ENCODE measurements at regions not wholly inside any gene's neighbourhood (a gene's known extent, or its start where the extent isn't known, plus 50 kb on each side); places are given as distances from the start of the nearest gene placed in this dataset.

DNA sequence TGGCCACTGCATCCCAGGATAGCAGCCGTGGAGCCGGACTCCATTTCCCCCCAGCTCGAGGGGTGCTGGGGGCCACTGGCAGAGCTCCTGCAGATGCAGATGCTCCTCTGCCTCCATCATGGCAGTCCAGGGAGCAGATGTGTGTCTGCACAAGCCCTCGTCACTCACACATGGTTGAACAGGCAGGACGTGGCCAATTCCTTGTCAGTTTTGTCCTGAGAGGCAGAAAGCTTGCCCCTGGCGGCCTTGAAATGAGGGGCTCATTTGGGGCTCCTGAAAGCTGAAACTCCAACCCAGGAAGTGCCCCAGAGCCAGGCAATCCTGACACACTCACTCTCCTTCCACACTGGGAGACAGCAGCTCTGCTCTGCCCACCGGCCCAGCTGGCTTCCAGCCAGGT, 100.9 kb upstream of the C14orf180 start:
- TF ChIP-seq POLR2AphosphoS5 (IDR thresholded peaks at IDR 0.05) (no peak), POLR2A (IDR thresholded peaks at IDR 0.05) (no peak)
- TF ChIP-seq, protein P1, sequence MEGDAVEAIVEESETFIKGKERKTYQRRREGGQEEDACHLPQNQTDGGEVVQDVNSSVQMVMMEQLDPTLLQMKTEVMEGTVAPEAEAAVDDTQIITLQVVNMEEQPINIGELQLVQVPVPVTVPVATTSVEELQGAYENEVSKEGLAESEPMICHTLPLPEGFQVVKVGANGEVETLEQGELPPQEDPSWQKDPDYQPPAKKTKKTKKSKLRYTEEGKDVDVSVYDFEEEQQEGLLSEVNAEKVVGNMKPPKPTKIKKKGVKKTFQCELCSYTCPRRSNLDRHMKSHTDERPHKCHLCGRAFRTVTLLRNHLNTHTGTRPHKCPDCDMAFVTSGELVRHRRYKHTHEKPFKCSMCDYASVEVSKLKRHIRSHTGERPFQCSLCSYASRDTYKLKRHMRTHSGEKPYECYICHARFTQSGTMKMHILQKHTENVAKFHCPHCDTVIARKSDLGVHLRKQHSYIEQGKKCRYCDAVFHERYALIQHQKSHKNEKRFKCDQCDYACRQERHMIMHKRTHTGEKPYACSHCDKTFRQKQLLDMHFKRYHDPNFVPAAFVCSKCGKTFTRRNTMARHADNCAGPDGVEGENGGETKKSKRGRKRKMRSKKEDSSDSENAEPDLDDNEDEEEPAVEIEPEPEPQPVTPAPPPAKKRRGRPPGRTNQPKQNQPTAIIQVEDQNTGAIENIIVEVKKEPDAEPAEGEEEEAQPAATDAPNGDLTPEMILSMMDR (IDR thresholded peaks at IDR 0.05) = no peak
